Limb (tissue), 2 donors: ENCODE measurements at regions not wholly inside any gene's neighbourhood (a gene's known extent, or its start where the extent isn't known, plus 50 kb on each side); places are given as distances from the start of the nearest gene placed in this dataset.
"Not testable (repeated sequence)": the region's sequence is repeated elsewhere in the genome, so short reads cannot be mapped to it uniquely, and the experiment has no call there.

ENCODE experiments used
- DNase-seq, 2 donors: peaks; one replicate each; pipeline ENCODE4 v3.0.0-alpha.2; 2016; ENCODE audit errors: extremely low spot score in 2 of 2

DNA sequence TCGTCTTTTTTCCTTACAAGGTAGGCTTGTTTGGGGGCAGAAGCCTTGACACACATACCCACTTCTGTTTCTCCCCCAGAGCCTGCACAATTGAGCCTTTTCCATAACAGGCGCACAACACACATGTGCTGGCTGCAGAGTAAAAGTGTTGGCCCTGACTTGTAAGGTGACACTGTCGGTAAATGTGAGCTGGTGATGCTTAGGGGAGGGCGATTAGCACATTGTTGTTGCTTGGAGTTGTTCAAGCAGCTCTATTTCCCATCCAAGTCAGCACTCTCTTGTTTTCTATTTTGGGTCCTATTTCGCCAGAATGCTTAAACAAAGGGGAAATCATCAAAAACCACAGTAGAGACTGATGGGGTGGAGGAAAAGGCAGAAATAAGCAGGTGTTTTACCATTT, 51.9 kb upstream of the PTPRJ start:
- DNase-seq: no peak

DNA sequence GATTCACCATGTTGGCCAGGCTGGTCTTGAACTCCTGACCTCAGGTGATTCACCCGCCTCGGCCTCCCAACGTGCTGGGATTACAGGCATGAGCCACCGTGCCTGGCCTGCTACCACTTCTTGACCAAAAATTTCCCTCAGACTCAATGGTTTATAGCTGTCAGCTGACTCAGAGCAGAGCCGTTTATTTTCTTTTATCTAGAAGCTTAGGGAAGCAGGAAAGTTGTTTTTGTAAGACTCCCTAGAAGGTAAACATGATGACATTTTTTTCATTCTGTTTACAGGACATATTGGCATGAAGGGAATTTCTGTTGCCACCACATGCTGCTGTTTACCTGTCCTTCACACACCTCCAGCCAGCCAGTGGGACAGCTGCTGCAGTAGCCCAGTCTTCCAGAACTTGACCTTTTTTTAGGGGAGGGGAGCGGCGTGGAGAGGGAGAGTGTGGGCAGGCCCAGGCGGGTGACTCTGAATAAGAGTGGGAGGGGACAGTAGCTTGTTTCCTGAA, 56.1 kb upstream of the PTPRJ start:
- no peak for DNase-seq

DNA sequence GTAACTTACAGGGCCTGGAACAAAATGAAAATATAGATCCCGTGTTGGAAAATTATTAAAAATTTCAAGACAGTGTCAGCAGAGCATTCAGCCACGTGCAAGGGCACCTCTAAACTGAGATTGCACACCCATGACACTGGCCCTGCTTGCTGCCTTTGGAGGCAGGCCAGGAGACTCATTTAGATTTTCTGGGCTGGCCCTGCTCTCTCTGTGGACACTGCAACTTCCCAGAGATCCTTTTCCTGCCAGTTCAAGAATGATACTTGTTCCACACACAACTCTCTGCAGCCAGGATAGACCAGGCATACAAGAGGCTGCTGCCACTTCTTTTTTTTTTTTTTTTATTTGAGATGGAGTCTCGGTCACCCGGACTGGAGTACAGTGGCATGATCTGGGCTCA, 56.7 kb upstream of the PTPRJ start:
- DNase-seq: no peak

DNA sequence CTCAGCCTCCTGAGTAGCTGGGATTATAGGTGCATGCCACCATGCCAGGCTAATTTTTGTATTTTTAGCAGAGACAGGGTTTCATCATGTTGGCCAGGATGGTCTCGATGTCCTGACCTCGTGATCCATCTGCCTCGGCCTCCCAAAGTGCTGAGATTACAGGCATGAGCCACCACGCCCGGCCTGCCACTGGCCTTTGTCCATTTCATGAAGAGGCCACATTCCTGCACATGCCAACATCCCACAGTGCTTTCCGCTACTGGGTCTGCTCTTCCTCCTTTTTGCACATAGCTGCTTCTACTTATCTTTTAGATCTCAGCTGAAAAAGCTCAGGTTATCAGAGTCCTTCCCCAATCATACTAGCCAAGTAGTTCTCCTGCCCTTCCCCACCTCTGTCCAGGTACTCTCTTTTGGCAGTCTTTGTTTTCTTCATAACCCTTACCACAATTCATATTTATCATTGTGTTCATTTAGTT, 59.2 kb upstream of the PTPRJ start:
- not testable (repeated sequence) for DNase-seq

DNA sequence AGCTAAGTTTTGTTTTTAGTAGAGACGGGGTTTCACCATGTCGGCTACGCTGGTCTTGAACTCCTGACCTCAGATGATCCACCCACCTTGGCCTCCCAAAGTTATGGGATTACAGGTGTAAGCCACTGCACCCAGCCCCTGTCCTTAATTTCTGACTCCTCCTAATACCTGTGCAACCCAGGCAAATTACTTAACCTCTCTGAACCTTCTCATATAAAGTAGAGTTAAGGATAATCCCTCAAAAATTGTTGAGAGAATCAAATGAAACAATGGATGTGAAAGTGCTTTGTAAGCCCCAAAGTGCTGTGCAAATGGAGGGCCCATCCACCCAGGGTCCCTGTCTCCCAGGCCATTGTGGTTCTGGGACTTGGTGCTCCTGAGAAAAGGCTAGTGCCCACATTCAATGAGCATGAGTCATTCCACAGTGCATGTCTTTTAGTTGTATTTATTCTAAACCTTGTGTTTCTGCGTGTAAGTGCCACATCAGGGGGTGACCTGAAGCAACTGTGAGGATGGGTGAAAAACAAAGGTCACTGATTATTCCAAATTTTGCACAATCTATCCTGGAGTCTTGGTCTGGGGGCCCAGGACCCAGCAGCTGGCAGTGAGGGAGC, 61.4 kb upstream of the PTPRJ start:
- DNase-seq: no peak

DNA sequence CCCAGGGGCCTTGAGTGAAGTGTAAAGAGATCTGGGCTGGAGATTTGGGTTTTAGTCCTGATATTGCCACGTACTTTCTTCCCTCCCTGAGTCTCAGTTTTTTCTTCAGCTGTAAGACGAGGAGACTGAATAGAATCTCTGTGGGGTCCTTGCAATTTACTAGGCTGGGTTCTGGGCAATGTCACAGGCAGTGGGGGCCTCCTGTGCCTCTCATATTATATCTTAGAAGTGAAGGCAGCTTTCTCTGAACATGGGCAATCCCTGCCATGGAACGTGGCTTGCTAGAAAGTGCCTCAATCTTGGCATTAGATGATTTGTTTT, 62.0 kb upstream of the PTPRJ start:
- no peak for DNase-seq

DNA sequence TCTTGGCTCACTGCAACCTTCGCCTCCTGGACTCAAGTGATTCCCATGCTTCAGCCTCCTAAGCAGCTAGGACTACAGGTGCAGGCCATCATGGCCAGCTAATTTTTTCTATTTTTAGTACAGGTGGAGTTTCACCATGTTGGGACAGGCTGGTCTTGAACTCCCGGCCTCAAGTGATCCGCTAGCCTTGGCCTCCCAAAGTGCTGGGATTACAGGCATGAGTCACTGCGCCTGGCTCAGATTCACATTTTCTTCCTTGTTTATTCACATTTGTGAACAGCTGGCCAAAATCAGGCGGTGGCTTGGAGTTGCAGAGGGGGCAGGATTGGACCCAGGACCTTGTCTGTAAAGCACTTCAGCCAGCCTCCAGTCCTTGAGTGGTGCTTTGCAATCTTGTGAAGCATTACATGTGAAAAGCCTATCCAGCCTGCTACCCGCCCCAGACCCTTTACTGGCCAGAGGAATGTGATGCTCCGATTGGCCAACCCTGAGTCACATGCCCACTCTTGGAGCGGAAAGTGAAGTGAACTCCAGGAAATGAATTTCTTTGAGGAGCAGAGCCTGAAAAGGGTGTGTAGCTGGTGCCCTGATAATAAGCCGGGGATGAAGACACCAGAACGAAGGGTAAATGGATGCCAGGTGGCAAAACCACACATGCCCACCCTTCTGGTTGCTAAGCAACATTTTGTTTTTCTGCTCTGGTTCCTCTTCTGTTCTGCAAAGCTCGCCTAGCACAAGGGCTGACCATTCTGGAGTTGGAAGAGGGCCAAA, 62.6 kb upstream of the PTPRJ start:
- peak; percentile 53 to 60 for DNase-seq

DNA sequence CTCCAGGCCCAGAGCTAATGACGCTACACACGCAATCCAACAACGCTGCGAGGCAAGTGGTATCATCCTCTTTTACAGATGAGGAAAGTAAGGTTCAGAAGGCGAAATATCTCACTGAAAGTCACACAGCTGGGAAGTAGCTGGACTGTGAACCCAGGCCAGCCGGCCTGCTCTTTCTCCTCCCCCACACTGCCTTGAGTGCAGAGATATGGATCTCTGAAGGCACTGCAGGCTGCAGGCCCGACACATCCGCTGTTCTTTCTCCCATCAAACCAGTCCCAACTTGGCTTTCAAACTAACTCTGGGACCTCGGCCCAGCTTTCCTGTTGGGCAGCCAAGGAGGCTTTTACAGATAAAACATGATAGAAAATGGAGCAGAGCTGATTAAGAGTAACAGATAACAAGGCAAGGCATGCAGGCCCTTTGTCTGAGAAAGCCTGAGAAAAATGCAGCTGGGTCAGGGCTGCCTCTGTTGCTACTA, 64.0 kb upstream of the PTPRJ start:
- no peak for DNase-seq

DNA sequence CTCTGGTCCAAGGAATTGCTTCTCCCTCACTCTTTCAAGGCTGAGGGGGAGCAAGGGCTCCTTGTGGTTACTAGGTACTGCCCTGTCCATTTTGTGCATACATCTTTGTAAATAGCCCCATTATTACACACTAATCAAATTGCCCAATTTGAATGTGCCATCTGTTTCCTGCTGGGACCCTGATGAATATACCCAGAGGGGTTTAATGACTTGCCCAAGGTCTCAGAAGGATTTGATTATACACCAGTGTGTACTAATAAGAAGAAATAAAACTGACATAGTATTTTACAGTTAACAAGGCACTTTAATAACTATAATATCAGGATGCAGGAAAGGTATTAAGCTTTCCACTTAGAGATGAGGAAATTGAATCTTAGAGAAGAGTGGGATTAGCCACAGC, 64.6 kb upstream of the PTPRJ start:
- DNase-seq: no peak

DNA sequence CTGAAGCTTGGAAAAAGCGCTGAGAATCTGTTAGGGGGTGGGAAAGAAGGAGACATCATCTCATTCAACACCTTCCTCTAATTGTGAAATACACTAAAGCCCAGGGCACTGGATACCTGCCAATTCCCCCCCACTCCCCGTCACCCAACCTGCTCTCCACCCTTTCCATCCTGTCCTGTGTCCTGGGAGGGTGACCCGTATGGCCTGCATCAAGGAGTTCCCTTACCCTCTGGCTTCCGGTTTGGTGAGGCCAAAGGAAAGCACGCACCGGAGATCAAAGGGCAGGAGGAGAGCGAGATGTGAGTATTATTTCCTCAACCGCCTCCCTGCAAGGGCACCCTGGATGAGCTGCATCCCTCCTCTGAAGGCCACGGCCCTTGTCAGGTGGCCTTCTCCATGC, 65.0 kb upstream of the PTPRJ start:
- DNase-seq: peak in 1 of 2 donors; percentile 37

DNA sequence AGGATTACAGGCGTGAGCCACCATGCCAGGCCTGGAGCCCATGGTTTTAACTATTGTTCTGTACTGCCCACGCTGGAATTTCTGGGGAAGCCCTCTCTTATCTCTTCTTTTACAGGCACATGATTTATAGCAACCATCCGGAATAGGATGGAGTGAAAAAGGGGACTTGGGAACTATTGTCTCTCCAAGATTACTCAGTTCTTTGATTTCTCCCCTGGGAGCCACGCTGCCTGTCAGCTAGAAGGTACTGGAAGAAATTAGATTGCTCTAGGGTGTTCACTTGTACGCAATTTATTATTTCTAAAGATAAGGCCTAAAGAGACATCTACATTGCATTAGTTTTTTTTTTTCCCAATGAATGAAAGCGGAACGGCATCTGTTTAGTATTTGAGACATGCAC, 65.6 kb upstream of the PTPRJ start:
- no peak for DNase-seq

DNA sequence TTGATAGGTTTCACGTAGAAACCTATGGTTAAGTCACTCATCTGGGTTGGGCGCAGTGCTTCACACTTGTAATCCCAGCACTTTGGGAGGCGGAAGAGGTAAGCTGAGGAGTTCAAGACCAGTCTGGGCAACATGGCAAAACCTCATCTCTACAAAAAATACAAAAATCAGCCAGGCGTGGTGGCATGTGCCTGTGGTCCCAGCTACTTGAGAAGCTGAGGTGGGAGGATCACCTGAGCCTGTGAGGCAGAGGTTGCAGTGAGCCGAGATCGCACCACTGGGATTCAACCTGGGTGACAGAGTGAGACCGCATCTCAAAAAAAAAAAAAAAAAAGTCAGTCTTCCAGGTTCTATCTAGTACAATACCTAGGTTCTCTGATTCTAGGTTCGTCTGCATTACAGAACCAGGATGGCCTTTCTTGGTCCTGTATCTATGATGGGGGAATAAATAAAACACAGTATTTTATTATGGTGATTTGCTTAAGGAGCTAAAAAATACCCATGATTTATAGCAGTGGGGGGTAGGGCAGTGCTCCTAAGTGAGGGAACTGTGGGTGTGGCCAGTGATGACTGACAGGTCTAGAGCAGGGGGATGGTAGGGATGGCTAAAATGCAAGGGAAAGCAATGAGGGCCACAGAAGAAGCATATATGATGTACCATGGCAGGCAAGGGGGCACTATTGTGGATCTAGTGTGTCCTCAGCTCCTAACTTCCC, 65.5 kb upstream of the NUP160 start:
- no peak for DNase-seq

DNA sequence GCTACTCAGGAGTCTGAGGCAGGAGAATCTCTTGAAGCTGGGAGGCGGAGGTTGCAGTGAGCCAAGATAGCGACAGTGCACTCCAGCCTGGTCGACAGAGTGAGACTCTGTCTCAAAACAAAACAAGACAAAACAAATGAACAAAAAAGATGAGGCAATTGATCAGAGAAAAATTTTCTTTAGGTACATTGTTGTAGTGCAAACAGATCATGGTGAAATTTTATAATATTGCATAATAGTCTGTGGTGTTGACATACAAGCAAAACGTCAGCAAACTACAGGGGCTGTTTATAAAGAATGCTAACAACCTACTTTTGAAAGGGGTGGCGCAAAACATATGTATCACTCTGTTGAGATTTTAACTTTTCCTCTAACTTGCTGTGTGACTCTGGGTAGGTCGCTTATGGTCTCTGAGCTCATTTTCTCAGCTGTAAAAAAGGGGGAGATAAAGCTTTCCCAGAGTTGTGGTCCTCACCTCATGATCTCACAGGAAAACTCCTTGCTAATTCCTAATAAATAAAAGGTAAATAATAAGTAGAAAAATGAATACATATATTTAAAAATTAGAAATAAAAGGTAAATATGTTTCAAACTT, 64.8 kb upstream of the NUP160 start:
- DNase-seq: no peak

DNA sequence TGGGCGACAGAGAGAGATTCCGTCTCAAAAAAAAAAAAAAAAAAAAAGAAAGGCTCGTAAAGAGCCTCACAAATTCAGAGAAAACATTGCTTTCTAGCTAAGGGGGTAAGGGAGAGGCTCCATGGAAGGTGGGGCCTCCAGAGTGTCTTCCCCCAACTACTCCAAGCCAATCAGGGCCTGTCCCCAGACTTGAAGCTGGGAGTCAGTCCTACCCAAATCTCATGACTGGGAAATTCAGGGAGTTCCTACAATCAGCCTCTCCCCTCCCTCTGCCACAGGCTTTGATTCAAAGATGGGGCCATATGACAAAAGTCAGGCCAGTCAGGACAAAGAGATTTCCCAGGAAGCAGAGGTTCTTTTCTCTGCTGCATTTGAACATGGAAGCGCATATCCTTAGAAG, 63.0 kb upstream of the NUP160 start:
- no peak for DNase-seq

DNA sequence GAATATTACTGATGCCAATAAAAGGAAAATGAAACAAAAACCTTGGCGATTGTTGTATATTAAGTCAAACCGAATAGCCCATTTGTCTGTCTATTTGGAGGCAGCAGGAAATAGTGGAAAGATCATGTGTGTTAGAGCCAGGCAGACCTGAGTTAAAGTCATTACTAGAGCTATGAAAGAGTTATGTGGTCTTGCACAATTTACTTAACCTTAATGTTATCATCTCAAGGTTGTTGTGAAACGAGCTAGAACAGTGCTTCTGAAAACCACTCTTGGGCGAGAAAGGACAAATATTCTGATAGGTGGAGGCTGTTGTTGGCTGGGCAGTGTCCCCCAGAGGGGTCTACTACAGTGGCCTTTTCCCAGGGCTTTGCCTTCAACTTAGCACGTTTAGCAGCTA, 60.0 kb upstream of the NUP160 start:
- DNase-seq: no peak

DNA sequence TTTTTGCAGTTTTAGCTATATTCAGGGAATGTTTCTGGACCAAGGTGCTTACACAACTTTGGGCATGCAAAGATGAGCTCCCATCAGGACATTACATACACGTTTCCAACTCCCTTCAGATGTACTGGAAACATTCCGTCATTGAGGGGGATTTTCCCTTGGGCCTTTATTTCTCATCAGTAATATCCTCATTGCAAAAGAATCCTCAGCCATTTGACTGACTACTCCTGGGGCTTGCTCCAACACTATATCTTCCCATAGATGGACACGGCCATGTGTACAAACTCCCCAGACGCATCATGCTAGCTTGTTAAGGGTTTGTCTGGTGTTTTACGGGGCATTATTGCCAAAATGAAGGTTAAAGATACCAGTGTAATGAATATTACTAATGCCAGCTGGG, 59.3 kb upstream of the NUP160 start:
- no peak for DNase-seq

DNA sequence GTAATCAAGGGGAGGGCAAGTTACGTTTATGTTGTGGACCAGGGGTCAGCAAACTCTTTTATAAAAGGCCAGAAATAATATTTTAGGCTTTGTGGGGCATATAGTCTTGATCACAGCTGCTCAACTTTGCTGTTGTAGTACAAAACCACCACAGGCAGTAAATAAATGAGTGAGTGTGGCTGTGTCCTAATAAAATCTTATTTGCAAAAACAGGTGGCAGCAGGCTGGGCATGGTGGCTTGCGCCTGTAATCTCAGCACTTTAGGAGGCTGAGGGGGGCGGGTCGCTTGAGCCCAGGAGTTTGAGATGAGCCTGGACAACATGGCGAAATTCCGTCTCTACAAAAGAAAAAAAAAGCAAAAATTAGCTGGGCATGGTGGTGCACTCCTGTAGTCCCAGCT, 57.9 kb upstream of the NUP160 start:
- DNase-seq: no peak

DNA sequence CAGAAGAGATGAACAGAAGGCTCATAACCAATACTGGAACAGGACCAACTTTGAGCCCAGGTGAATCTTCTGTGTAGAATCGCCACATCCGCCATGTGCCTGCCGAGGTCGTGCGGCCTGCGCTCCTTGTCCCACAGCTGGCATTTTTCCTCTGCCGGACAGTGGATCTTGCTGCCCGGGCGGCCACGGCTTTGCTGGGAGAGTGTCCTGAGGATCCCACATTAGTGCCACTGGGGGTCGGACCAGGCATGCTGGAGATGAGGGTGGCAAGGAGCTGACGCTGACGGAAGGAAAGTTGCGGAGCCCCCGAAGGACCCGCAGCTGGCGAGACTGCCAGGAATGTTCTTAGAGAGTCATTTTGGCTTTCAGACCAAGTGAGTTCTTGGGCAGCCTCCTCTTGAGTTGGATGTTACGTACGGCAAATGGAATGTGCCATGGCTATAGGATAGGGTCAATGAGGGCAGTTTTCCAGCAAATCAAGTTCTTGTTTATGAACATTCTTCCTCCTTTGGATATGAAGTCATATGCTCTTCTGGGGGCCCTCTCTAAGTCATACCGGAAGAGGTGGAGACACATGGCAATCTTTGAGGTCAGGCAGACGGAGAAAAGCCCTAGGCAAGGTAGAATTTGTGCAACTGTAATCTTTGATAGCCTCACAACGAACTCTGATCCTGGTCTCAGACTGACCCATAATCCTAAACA, 57.4 kb upstream of the NUP160 start:
- DNase-seq: no peak

DNA sequence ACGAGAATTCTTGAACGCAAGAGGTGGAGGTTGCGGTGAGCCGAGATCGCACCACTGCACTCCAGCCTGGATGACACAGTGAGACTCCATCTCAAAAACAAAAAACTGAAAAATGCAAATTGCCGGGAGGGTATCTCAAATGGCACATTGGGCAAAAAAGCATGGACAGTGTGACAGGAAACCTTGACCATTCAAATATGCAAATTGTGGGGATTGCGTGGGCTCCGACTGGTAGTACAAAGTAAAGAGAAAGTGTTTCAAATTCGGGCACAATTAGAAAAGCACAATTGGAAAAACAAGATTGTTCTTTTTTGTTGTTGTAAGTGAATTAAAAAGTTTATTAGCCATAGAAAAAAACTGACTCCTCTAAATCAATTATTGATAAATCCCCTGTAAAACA, 56.7 kb upstream of the NUP160 start:
- no peak for DNase-seq

DNA sequence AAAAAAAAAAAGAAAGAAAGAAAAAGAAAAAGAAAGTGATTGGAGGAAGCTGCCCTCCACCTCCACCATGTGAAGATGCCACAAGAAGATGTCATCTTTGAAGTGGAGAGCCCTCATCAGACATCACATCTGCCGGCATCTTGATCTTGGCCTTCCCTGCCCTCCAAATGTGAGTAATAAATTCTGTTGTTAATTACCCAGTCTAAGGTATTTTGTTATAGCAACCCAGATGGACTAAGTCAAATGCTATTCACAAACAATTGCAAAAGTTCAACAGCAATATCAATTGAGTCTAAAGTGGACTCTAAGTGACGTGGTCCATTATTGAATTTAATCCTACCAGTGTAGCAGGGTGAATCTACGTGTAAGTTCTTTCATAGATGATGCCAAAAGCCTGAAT, 55.9 kb upstream of the NUP160 start:
- DNase-seq: no peak

DNA sequence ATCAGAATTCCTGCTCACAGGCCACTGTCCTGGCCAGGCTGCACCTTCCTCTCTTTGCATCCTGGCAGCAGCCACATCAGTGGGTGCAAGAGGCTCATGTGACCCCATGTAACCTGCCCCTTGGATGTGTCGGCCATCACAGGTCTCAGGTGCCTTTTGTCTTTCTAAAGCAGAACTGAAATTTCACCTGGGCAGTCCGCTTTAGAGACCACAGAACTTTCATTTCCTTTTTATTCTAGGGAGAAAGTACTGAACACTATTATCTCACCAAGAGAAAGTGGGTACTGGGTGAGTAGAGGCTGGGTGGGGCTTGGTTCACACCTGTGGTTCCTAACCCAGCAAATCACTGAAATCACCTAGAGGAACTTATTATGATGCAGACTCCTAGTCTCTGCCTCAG, 51.7 kb upstream of the NUP160 start:
- DNase-seq: no peak
